ENCODE measurements at regions not wholly inside any gene's neighbourhood (a gene's known extent, or its start where the extent isn't known, plus 50 kb on each side); places are given as distances from the start of the nearest gene placed in this dataset.

DNA sequence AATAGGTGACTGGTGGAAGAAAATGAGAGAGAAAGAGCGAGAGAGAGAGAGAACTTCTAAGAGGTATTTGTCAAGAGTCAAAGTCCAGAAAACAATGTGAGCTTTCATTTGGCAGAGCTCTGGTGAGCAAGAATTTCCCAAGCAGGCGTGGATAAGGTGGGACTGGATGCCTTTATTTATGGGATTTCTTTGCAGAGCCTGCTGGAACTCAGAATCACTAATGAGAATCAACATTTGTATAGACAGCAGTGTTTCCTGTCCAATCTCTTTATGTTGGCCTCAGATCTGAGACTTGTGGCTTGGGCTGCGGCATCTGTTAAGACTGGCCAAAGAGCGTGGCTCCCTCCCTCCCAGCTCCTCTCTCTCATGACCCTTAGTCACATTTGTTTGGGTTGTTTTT lies 67.9 kb upstream of the TBL1X start:
- no peak for TF ChIP-seq EP300 (IDR thresholded peaks at IDR 0.05; ENCODE audit: borderline replicate concordance in 1 of 2, low read depth in 2 of 2, low read length in 2 of 2)
- TF ChIP-seq BACH1 (IDR thresholded peaks at IDR 0.05; ENCODE audit: low read length) = no peak
